ENCODE measurements at regions not wholly inside any gene's neighbourhood (a gene's known extent, or its start where the extent isn't known, plus 50 kb on each side); places are given as distances from the start of the nearest gene placed in this dataset.

DNA sequence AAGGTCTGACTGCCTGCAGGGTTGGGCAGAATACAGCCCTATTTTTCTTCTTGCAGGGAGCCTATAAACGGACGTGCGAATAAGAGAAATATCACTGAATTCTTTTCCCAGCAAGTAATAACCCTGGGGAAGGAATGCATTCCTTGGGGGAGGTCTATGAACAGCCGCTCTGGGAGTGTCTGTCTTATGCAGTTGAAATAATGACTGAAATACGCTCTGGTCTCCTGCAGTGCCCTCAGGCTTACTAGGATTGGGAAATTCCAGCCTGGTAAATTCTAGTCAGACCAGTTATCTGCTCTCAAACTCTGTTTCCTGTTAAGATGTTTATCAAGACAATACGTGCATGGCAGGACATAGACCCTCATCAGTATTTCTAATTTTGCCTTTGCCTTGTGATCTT, 72.1 kb upstream of the FAM241A start:
- Histone ChIP-seq H3F3A (ENCODE audit: insufficient read depth, low read length, poor library complexity, severe bottlenecking) (no peaks in the 10 kb centered on the region), H3K79me2 (replicated peaks; ENCODE audit: insufficient read depth, low read length) (no peaks in the 10 kb centered on the region), H3K9me2 (ENCODE audit: insufficient read depth, low read length) (no peaks in the 10 kb centered on the region), H3K4me2 (ENCODE audit: low read length) (no peak overlapping the region), H3K36me3 (ENCODE audit: insufficient read depth, low read length) (no peaks in the 10 kb centered on the region), H3K9me3 (ENCODE audit: low read length) (no peaks in the 10 kb centered on the region), H4K20me1 (ENCODE audit: insufficient read depth) (no peaks in the 10 kb centered on the region), H3K4me3 (ENCODE audit: low read length) (no peak overlapping the region), H3K27ac (ENCODE audit: low read length) (no peak overlapping the region), H3K9ac (ENCODE audit: low read length) (no peak overlapping the region), H3K27me3 (ENCODE audit: insufficient read depth, low read depth, low read length) (no peaks in the 10 kb centered on the region), H2AFZ (ENCODE audit: low read depth, low read length) (no peak overlapping the region)
- TF ChIP-seq RAD21 (conservative IDR thresholded peaks at IDR 0.05), result no peak

DNA sequence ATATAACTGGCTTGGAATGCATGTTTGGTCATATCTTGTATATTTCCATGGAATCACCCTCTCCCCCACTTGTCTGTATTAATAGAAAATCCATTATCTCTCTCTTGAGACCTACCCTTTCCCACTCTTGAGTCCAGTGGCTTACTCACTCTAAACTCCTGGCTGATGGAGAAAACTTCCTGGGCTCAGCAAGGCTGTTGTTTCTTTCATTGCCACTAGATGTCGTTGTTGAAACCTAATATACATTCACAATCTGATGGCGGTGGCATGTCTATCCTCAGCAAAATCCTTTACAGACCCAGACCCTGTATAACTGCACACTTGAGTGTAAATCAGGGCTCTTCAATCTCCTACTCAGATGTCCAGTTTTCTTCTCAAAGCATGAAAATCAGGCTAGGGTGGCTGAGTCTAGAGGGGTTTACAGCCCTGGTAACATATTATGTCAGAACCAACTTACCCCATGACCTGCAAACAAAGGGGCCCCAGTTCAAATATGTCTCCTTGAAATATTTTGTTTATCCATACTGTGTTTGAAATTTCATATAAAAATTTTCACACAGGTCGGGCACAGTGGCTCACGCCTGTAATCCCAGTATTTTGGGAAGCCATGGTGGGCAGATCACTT, 70.0 kb upstream of the FAM241A start:
- Histone ChIP-seq H3K79me2 (replicated peaks; ENCODE audit: insufficient read depth, low read length) (no peaks in the 10 kb centered on the region), H4K20me1 (ENCODE audit: insufficient read depth) (no peaks in the 10 kb centered on the region), H3K9me2 (ENCODE audit: insufficient read depth, low read length) (no peaks in the 10 kb centered on the region), H3K27me3 (ENCODE audit: insufficient read depth, low read depth, low read length) (no peaks in the 10 kb centered on the region), H3K9ac (ENCODE audit: low read length) (no peak overlapping the region), H3K36me3 (ENCODE audit: insufficient read depth, low read length) (no peaks in the 10 kb centered on the region), H3K4me2 (ENCODE audit: low read length) (no peak overlapping the region), H3K4me3 (ENCODE audit: low read length) (no peak overlapping the region), H3K9me3 (ENCODE audit: low read length) (no peaks in the 10 kb centered on the region), H2AFZ (ENCODE audit: low read depth, low read length) (no peak overlapping the region), H3F3A (ENCODE audit: insufficient read depth, low read length, poor library complexity, severe bottlenecking) (no peaks in the 10 kb centered on the region), H3K27ac (ENCODE audit: low read length) (no peak overlapping the region)
- TF ChIP-seq, protein P1, sequence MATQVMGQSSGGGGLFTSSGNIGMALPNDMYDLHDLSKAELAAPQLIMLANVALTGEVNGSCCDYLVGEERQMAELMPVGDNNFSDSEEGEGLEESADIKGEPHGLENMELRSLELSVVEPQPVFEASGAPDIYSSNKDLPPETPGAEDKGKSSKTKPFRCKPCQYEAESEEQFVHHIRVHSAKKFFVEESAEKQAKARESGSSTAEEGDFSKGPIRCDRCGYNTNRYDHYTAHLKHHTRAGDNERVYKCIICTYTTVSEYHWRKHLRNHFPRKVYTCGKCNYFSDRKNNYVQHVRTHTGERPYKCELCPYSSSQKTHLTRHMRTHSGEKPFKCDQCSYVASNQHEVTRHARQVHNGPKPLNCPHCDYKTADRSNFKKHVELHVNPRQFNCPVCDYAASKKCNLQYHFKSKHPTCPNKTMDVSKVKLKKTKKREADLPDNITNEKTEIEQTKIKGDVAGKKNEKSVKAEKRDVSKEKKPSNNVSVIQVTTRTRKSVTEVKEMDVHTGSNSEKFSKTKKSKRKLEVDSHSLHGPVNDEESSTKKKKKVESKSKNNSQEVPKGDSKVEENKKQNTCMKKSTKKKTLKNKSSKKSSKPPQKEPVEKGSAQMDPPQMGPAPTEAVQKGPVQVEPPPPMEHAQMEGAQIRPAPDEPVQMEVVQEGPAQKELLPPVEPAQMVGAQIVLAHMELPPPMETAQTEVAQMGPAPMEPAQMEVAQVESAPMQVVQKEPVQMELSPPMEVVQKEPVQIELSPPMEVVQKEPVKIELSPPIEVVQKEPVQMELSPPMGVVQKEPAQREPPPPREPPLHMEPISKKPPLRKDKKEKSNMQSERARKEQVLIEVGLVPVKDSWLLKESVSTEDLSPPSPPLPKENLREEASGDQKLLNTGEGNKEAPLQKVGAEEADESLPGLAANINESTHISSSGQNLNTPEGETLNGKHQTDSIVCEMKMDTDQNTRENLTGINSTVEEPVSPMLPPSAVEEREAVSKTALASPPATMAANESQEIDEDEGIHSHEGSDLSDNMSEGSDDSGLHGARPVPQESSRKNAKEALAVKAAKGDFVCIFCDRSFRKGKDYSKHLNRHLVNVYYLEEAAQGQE (IDR thresholded peaks at IDR 0.05; ENCODE audit: borderline replicate concordance), result no peak
- TF ChIP-seq SMC3 (conservative IDR thresholded peaks at IDR 0.05; ENCODE audit: poor library complexity), result peak; percentile 19
- TF ChIP-seq, protein P2, sequence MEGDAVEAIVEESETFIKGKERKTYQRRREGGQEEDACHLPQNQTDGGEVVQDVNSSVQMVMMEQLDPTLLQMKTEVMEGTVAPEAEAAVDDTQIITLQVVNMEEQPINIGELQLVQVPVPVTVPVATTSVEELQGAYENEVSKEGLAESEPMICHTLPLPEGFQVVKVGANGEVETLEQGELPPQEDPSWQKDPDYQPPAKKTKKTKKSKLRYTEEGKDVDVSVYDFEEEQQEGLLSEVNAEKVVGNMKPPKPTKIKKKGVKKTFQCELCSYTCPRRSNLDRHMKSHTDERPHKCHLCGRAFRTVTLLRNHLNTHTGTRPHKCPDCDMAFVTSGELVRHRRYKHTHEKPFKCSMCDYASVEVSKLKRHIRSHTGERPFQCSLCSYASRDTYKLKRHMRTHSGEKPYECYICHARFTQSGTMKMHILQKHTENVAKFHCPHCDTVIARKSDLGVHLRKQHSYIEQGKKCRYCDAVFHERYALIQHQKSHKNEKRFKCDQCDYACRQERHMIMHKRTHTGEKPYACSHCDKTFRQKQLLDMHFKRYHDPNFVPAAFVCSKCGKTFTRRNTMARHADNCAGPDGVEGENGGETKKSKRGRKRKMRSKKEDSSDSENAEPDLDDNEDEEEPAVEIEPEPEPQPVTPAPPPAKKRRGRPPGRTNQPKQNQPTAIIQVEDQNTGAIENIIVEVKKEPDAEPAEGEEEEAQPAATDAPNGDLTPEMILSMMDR (IDR thresholded peaks at IDR 0.05; ENCODE audit: poor library complexity, severe bottlenecking), result peak; percentile 58

DNA sequence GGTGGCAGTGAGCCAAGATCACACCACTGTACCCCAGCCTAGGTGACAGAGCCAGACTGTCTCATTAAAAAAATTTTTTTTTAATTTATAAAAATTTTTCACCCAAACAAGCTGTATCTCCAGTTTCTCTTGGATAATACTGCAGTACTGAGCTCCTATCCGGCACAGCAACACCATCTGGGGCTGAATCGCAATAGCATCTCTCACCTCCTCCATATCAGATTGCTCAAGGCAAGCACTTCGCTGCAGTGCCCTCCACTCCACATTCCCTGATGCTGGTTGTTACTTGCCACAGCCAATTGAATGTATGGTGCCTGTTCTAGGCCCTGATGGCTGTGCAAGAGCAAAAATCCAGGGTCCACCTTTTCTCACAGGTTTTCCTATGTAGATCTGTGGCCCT, 69.3 kb upstream of the FAM241A start:
- no peaks in the 10 kb centered on the region for H4K20me1 ChIP-seq (ENCODE audit: insufficient read depth)
- H3K9ac ChIP-seq (ENCODE audit: low read length), result no peak overlapping the region
- H3K4me2 ChIP-seq (ENCODE audit: low read length), result no peak overlapping the region
- no peaks in the 10 kb centered on the region for H3K9me3 ChIP-seq (ENCODE audit: low read length)
- H2AFZ ChIP-seq (ENCODE audit: low read depth, low read length), result no peak overlapping the region
- no peaks in the 10 kb centered on the region for H3K9me2 ChIP-seq (ENCODE audit: insufficient read depth, low read length)
- H3K27ac ChIP-seq (ENCODE audit: low read length), result no peak overlapping the region
- no peak for TF ChIP-seq TAF1 (IDR thresholded peaks at IDR 0.05; ENCODE audit: low read depth)
- TF ChIP-seq, protein P1 (IDR thresholded peaks at IDR 0.05; ENCODE audit: borderline replicate concordance), result no peak
- no peak for TF ChIP-seq RAD21 (conservative IDR thresholded peaks at IDR 0.05)
- TF ChIP-seq SMC3 (conservative IDR thresholded peaks at IDR 0.05; ENCODE audit: poor library complexity), result no peak
- no peak for TF ChIP-seq MXI1 (conservative IDR thresholded peaks at IDR 0.05; ENCODE audit: poor library complexity, severe bottlenecking)
- TF ChIP-seq EZH2 (IDR thresholded peaks at IDR 0.05; ENCODE audit: borderline replicate concordance, insufficient read depth, low read length, poor library complexity, severe bottlenecking), result no peak
- TF ChIP-seq, protein P2 (IDR thresholded peaks at IDR 0.05; ENCODE audit: poor library complexity, severe bottlenecking), result no peak
- no peak for TF ChIP-seq POLR2AphosphoS5 (IDR thresholded peaks at IDR 0.05)
- TF ChIP-seq EP300 (conservative IDR thresholded peaks at IDR 0.05; ENCODE audit: poor library complexity, severe bottlenecking), result no peak
- H3K79me2 ChIP-seq (replicated peaks; ENCODE audit: insufficient read depth, low read length), result no peaks in the 10 kb centered on the region
- no peaks in the 10 kb centered on the region for H3K27me3 ChIP-seq (ENCODE audit: insufficient read depth, low read depth, low read length)
- no peaks in the 10 kb centered on the region for H3K36me3 ChIP-seq (ENCODE audit: insufficient read depth, low read length)
- H3K4me3 ChIP-seq (ENCODE audit: low read length), result no peak overlapping the region
- H3F3A ChIP-seq (ENCODE audit: insufficient read depth, low read length, poor library complexity, severe bottlenecking), result no peaks in the 10 kb centered on the region
